H1 (cell line): ENCODE measurements at regions not wholly inside any gene's neighbourhood (a gene's known extent, or its start where the extent isn't known, plus 50 kb on each side); places are given as distances from the start of the nearest gene placed in this dataset.
"Not testable (repeated sequence)": the region's sequence is repeated elsewhere in the genome, so short reads cannot be mapped to it uniquely, and the experiment has no call there.

Experiments used
- CTCF ChIA-PET: fragments of 300-600 bp; sonication (Branson Sonifier 250); formaldehyde crosslinking; loops from one replicate; lab custom pipeline; 2021; ENCODE audit not compliant: partially characterized antibody; lab: Charles Lee
- POLR2A ChIA-PET: fragments of 300-600 bp; sonication (Branson Sonifier 250); formaldehyde crosslinking; loops from one replicate; lab custom pipeline; 2021; ENCODE audit warnings: inconsistent platforms; ENCODE audit not compliant: partially characterized antibody; lab: Charles Lee
- DNase-seq, 2 experiments: peaks; one replicate each; pipeline versions ENCODE4 v3.0.0 to v3.0.0-alpha.2; 2010 to 2022; ENCODE audit warnings: low spot score in 2 of 2, low read depth in 1 of 2, mixed read lengths in 1 of 2
- FAIRE-seq: peaks from 2 replicates; lab custom pipeline; 2011; peaks lifted over from hg19 to GRCh38; lab: Jason Lieb, UNC
- H2AFZ ChIP-seq: 2 replicates; pipeline ENCODE4 v1.8.1; 2012; ENCODE audit warnings: low read length, inconsistent platforms
- H2AK5ac ChIP-seq: 2 replicates; pipeline ENCODE4 v1.6.1; 2013; ENCODE audit warnings: low read depth, low read length
- H2BK120ac ChIP-seq: replicated peaks from 2 replicates; pipeline ENCODE3; 2013; ENCODE audit warnings: low read depth, low read length, inconsistent platforms
- H2BK12ac ChIP-seq: 2 replicates; pipeline ENCODE4 v1.6.1; 2013; ENCODE audit warnings: low read depth, low read length
- H2BK15ac ChIP-seq: 2 replicates; pipeline ENCODE4 v1.6.1; 2013; ENCODE audit warnings: low read length
- H2BK20ac ChIP-seq: 2 replicates; pipeline ENCODE4 v1.6.1; 2013; ENCODE audit warnings: low read length
- H2BK5ac ChIP-seq: 2 replicates; pipeline ENCODE4 v1.6.1; 2013; ENCODE audit warnings: low read depth, low read length
- H3K14ac ChIP-seq: 2 replicates; pipeline ENCODE4 v1.6.1; 2013; ENCODE audit warnings: inconsistent platforms; ENCODE audit not compliant: insufficient read length
- H3K18ac ChIP-seq: 2 replicates; pipeline ENCODE4 v1.6.1; 2013; ENCODE audit warnings: low read length; ENCODE audit errors: extremely low read depth
- H3K23ac ChIP-seq: 2 replicates; pipeline ENCODE4 v1.6.1; 2013; ENCODE audit warnings: inconsistent platforms; ENCODE audit not compliant: insufficient read length
- H3K23me2 ChIP-seq: 2 replicates; pipeline ENCODE4 v1.6.1; 2013; ENCODE audit warnings: low read depth, low read length
- H3K27ac ChIP-seq: 2 replicates; pipeline ENCODE4 v1.6.1; 2011; ENCODE audit warnings: low read depth, low read length, inconsistent platforms
- H3K27me3 ChIP-seq, 4 experiments: replicated peaks in 1 of 4; 1 replicate in 1 of 4; 2 replicates in 3 of 4; pipeline versions ENCODE4 v1.6.1 to v1.8.1; 2011 to 2013; ENCODE audit warnings: low read length in 3 of 4, mild to moderate bottlenecking in 3 of 4, inconsistent platforms in 2 of 4, mixed read lengths in 2 of 4, moderate library complexity in 1 of 4; ENCODE audit not compliant: control insufficient read depth in 3 of 4, insufficient read depth in 3 of 4; ENCODE audit errors: extremely low read depth in 1 of 4
- H3K36me3 ChIP-seq, 4 experiments: 2 replicates each; pipeline versions ENCODE4 v1.6.1 to v1.8.1; 2011 to 2013; ENCODE audit warnings: mild to moderate bottlenecking in 4 of 4, low read length in 3 of 4, moderate library complexity in 2 of 4, control low read depth in 1 of 4, inconsistent platforms in 1 of 4; ENCODE audit not compliant: insufficient read depth in 4 of 4, control insufficient read depth in 2 of 4
- H3K4ac ChIP-seq: replicated peaks from 2 replicates; pipeline ENCODE3; 2013; ENCODE audit warnings: low read length, low read depth, mixed read lengths, inconsistent platforms; ENCODE audit not compliant: insufficient read length
- H3K4me1 ChIP-seq, 4 experiments: replicated peaks in 1 of 4; 1 replicate in 1 of 4; 2 replicates in 3 of 4; pipeline versions ENCODE4 v1.6.1 to v1.8.1; 2011 to 2013; ENCODE audit warnings: low read length in 3 of 4, inconsistent platforms in 2 of 4, mixed read lengths in 1 of 4; ENCODE audit not compliant: insufficient read depth in 4 of 4, control insufficient read depth in 3 of 4
- H3K4me2 ChIP-seq, 2 experiments: 2 replicates each; pipeline versions ENCODE4 v1.6.1 to v1.8.1; 2011 to 2013; ENCODE audit warnings: low read depth in 2 of 2, low read length in 2 of 2, control low read depth in 1 of 2, inconsistent platforms in 1 of 2, mild to moderate bottlenecking in 1 of 2; ENCODE audit not compliant: insufficient read depth in 1 of 2
- H3K4me3 ChIP-seq, 4 experiments: fragments of 200-600, 300-600 bp in 1 of 4; sonication (generic), shearing (Covaris generic), sonication (Bioruptor Twin) in 1 of 4; 2 replicates each; pipeline versions ENCODE4 v1.5.1 to v1.8.1; 2011 to 2016; ENCODE audit warnings: low read length in 4 of 4, low read depth in 3 of 4, control low read depth in 2 of 4, inconsistent platforms in 2 of 4, mild to moderate bottlenecking in 2 of 4, mixed read lengths in 1 of 4, moderate library complexity in 1 of 4; ENCODE audit not compliant: insufficient read depth in 2 of 4; ENCODE audit errors: extremely low read depth in 1 of 4
- H3K56ac ChIP-seq: replicated peaks from 2 replicates; pipeline ENCODE3; 2013; ENCODE audit warnings: low read depth, mild to moderate bottlenecking, mixed read lengths, low read length, inconsistent platforms; ENCODE audit not compliant: insufficient read length
- H3K79me1 ChIP-seq: 2 replicates; pipeline ENCODE4 v1.6.1; 2013; ENCODE audit warnings: low read depth, low read length, control low read depth
- H3K79me2 ChIP-seq, 2 experiments: 2 replicates each; pipeline versions ENCODE4 v1.6.1 to v1.8.1; 2012 to 2013; ENCODE audit warnings: low read length in 2 of 2, mild to moderate bottlenecking in 2 of 2, inconsistent platforms in 1 of 2; ENCODE audit not compliant: insufficient read depth in 2 of 2, control insufficient read depth in 1 of 2
- H3K9ac ChIP-seq, 4 experiments: replicated peaks in 1 of 4; 1 replicate in 1 of 4; 2 replicates in 3 of 4; pipeline versions ENCODE4 v1.6.1 to v1.8.1; 2011 to 2013; ENCODE audit warnings: low read depth in 3 of 4, low read length in 3 of 4, control low read depth in 2 of 4, mild to moderate bottlenecking in 2 of 4, moderate library complexity in 2 of 4, inconsistent platforms in 1 of 4; ENCODE audit errors: extremely low read depth in 1 of 4
- H3K9me3 ChIP-seq, 2 experiments: 2 replicates each; pipeline versions ENCODE4 v1.6.1 to v1.8.1; 2012 to 2013; ENCODE audit warnings: mild to moderate bottlenecking in 2 of 2, moderate library complexity in 2 of 2, control low read depth in 1 of 2, inconsistent platforms in 1 of 2, low read depth in 1 of 2, low read length in 1 of 2, mixed read lengths in 1 of 2; ENCODE audit not compliant: insufficient read depth in 2 of 2
- H4K20me1 ChIP-seq, 2 experiments: replicated peaks in 1 of 2; 2 replicates each; pipeline versions ENCODE3 to v1.8.1; 2011 to 2013; ENCODE audit warnings: inconsistent platforms in 2 of 2, low read length in 2 of 2, mild to moderate bottlenecking in 1 of 2; ENCODE audit not compliant: insufficient read depth in 2 of 2, control insufficient read depth in 1 of 2
- H4K5ac ChIP-seq: 2 replicates; pipeline ENCODE4 v1.6.1; 2013; ENCODE audit warnings: low read length, low read depth, mixed read lengths, inconsistent platforms; ENCODE audit not compliant: insufficient read length
- H4K8ac ChIP-seq: 2 replicates; pipeline ENCODE4 v1.8.0; 2013; ENCODE audit warnings: mild to moderate bottlenecking, moderate library complexity, low read length, inconsistent platforms; ENCODE audit not compliant: insufficient read depth; ENCODE audit errors: extremely low read depth
- H4K91ac ChIP-seq: replicated peaks from 2 replicates; pipeline ENCODE3; 2013; ENCODE audit warnings: low read length, mixed read lengths, inconsistent platforms; ENCODE audit not compliant: insufficient read length
- WGBS, 2 experiments: shearing (Covaris generic) in 1 of 2; methylation state at CpG; one replicate each; pipeline versions ENCODE4 v1.1.6 to v1.1.7; 2013 to 2015; ENCODE audit warnings: low lambda C conversion rate in 2 of 2, mixed read lengths in 2 of 2, inconsistent platforms in 1 of 2, low coverage in 1 of 2, missing lambda C conversion rate in 1 of 2; ENCODE audit not compliant: insufficient replicate concordance in 2 of 2, insufficient coverage in 1 of 2, insufficient read length in 1 of 2; ENCODE audit errors: extremely low coverage in 1 of 2, missing lambda C conversion rate in 1 of 2; 5-methylcytosine and 5-hydroxymethylcytosine counted together

DNA sequence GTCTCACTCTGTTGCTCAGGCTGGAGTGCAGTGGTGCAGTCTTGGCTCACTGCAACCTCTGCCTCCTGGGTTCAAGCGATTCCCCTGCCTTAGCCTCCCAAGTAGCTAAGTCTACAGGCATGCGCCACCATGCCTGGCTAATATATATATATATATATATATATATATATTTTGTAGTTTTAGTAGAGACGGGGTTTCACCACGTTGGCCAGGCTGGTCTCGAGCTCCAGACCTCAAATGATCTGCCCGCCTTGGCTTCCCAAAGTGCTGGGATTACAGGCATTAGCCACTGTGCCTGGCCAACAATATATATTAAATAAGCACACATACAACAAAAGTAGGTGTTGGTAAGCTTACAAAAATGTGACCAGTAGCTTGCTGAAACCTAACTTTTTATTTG lies 1364.3 kb downstream of the CDH12 start:
- POLR2A ChIA-PET, H3K9ac ChIP-seq, H3K27me3 ChIP-seq, H3K4me3 ChIP-seq, H4K8ac ChIP-seq, FAIRE-seq, H2AFZ ChIP-seq, H4K5ac ChIP-seq, H3K4ac ChIP-seq, H3K9me3 ChIP-seq, H3K4me2 ChIP-seq, H3K23me2 ChIP-seq, H4K20me1 ChIP-seq, H2BK5ac ChIP-seq, CTCF ChIA-PET, H2BK20ac ChIP-seq, H2BK12ac ChIP-seq, H3K36me3 ChIP-seq, H2BK120ac ChIP-seq, H3K56ac ChIP-seq, H3K27ac ChIP-seq, DNase-seq, H3K4me1 ChIP-seq, H3K18ac ChIP-seq, H4K91ac ChIP-seq, H3K79me1 ChIP-seq, H3K23ac ChIP-seq, H3K79me2 ChIP-seq, H2AK5ac ChIP-seq, H3K14ac ChIP-seq, H2BK15ac ChIP-seq: not testable (repeated sequence)
- 91% methylated on average over 6 of the region's 6 CpGs; no CpG with 5 or more reads in 1 of the 2 experiments for WGBS, 2 experiments
